GM23338 (cell line): ENCODE measurements at regions not wholly inside any gene's neighbourhood (a gene's known extent, or its start where the extent isn't known, plus 50 kb on each side); places are given as distances from the start of the nearest gene placed in this dataset.

Experiments used
- ATAC-seq: fragments of 200-7000 bp; cut with Tn5 transposase; 3 replicates; pipeline ENCODE4 v1.9.1; 2020
- DNase-seq: peaks from one replicate; pipeline ENCODE4 v3.0.0-alpha.2; 2015; ENCODE audit warnings: low spot score
- H2AFZ ChIP-seq: fragments of 200-600 bp; sonication (generic); 2 replicates; pipeline ENCODE4 v1.8.0; 2016; ENCODE audit warnings: antibody characterized with exemption, mild to moderate bottlenecking, moderate library complexity
- H3F3A ChIP-seq: fragments of 200-600 bp; sonication (generic); replicated peaks from 2 replicates; pipeline ENCODE4 v1.8.0; 2017; ENCODE audit warnings: antibody characterized with exemption, mixed run types, low read depth
- H3K27ac ChIP-seq: fragments of 200-600 bp; sonication (generic); 2 replicates; pipeline ENCODE4 v1.6.1; 2016; ENCODE audit warnings: low read depth
- H3K27me3 ChIP-seq: fragments of 200-600 bp; sonication (generic); 2 replicates; pipeline ENCODE4 v1.8.0; 2016; ENCODE audit warnings: mild to moderate bottlenecking, mixed run types, moderate library complexity; ENCODE audit not compliant: insufficient read depth
- H3K36me3 ChIP-seq: fragments of 200-600 bp; sonication (generic); 2 replicates; pipeline ENCODE4 v1.8.0; 2016; ENCODE audit warnings: mild to moderate bottlenecking; ENCODE audit not compliant: insufficient read depth
- H3K4me1 ChIP-seq: fragments of 200-600 bp; sonication (generic); 2 replicates; pipeline ENCODE4 v1.8.0; 2016; ENCODE audit warnings: mild to moderate bottlenecking, moderate library complexity; ENCODE audit not compliant: insufficient read depth
- H3K4me2 ChIP-seq: fragments of 200-600 bp; sonication (generic); 2 replicates; pipeline ENCODE4 v1.7.1; 2017; ENCODE audit warnings: mixed run types
- H3K4me3 ChIP-seq: fragments of 200-600 bp; sonication (generic); 2 replicates; pipeline ENCODE4 v1.6.1; 2016; ENCODE audit warnings: mixed run types
- H3K79me2 ChIP-seq: fragments of 200-600 bp; sonication (generic); replicated peaks from 2 replicates; pipeline ENCODE4 v1.8.0; 2017; ENCODE audit warnings: mild to moderate bottlenecking; ENCODE audit not compliant: insufficient read depth
- H3K9me2 ChIP-seq: fragments of 200-600 bp; sonication (generic); 2 replicates; pipeline ENCODE4 v1.8.0; 2017; ENCODE audit not compliant: insufficient read depth
- H4K20me1 ChIP-seq: fragments of 200-600 bp; sonication (generic); replicated peaks from 2 replicates; pipeline ENCODE4 v1.8.0; 2017; ENCODE audit warnings: mild to moderate bottlenecking; ENCODE audit not compliant: insufficient read depth
- H3K27ac Mint-ChIP-seq: 2 replicates; pipeline ENCODE4 v1.8.0; 2020; ENCODE audit warnings: inconsistent platforms, mild to moderate bottlenecking, moderate library complexity, mixed read lengths
- H3K27me3 Mint-ChIP-seq: 3 replicates; pipeline ENCODE4 v1.8.0; 2022; ENCODE audit warnings: low read depth, mild to moderate bottlenecking, moderate library complexity, mixed read lengths, inconsistent platforms; ENCODE audit not compliant: insufficient read depth, poor library complexity
- H3K36me3 Mint-ChIP-seq: 3 replicates; pipeline ENCODE4 v1.8.0; 2021; ENCODE audit warnings: low read depth, mild to moderate bottlenecking, inconsistent platforms, moderate library complexity, mixed read lengths
- H3K4me1 Mint-ChIP-seq: 3 replicates; pipeline ENCODE4 v1.8.0; 2020; ENCODE audit warnings: mild to moderate bottlenecking, inconsistent platforms, mixed read lengths
- H3K4me3 Mint-ChIP-seq: 3 replicates; pipeline ENCODE4 v1.8.0; 2021; ENCODE audit warnings: moderate library complexity, mild to moderate bottlenecking, inconsistent platforms, mixed read lengths
- H3K9me3 Mint-ChIP-seq: 3 replicates; pipeline ENCODE4 v1.8.0; 2020; ENCODE audit warnings: moderate library complexity, mild to moderate bottlenecking, inconsistent platforms, mixed read lengths
- CREB1 ChIP-seq: fragments of 250-450 bp; sonication (Bioruptor Pico); IDR thresholded peaks from 2 replicates; pipeline ENCODE4 v1.5.0; 2020; ENCODE audit warnings: low read depth, mild to moderate bottlenecking, moderate library complexity
- EZH2 ChIP-seq: fragments of 200-600 bp; sonication (generic); IDR thresholded peaks from one replicate; pipeline ENCODE4 v1.8.0; 2017; ENCODE audit warnings: antibody characterized with exemption, mild to moderate bottlenecking, low read depth; ENCODE audit not compliant: unreplicated experiment
- EZH2phosphoT487 ChIP-seq: fragments of 200-600 bp; sonication (generic); IDR thresholded peaks from one replicate; pipeline ENCODE4 v1.8.1; 2018; ENCODE audit warnings: antibody characterized with exemption; ENCODE audit not compliant: unreplicated experiment
- JUNB ChIP-seq: IDR thresholded peaks from one replicate; pipeline ENCODE4 v1.6.1; 2016; ENCODE audit warnings: antibody characterized with exemption; ENCODE audit not compliant: unreplicated experiment
- NANOG ChIP-seq: IDR thresholded peaks from 2 replicates; pipeline ENCODE4 v1.6.1; 2016; ENCODE audit warnings: antibody characterized with exemption, borderline replicate concordance
- POLR2AphosphoS5 ChIP-seq: IDR thresholded peaks from 2 replicates; pipeline ENCODE4 v1.6.1; 2016; ENCODE audit warnings: antibody characterized with exemption, low read depth
- ZNF114 ChIP-seq: fragments of 250-450 bp; sonication (Bioruptor Pico); IDR thresholded peaks from 2 replicates; pipeline ENCODE4 v1.5.0; 2020; ENCODE audit warnings: mild to moderate bottlenecking, moderate library complexity
- TF ChIP-seq, protein P1 (sequence below): IDR thresholded peaks from 2 replicates; pipeline ENCODE4 v1.6.1; 2016; ENCODE audit warnings: antibody characterized with exemption
- TF ChIP-seq, protein P2 (sequence below), 2 experiments: fragments of 200-600 bp in 1 of 2; sonication (generic) in 1 of 2; conservative IDR thresholded peaks; 2 replicates each; pipeline versions ENCODE4 v1.5.1 to v1.6.1; 2016 to 2017; ENCODE audit warnings: antibody characterized with exemption in 2 of 2, low read depth in 2 of 2, mild to moderate bottlenecking in 2 of 2, moderate library complexity in 1 of 2

DNA sequence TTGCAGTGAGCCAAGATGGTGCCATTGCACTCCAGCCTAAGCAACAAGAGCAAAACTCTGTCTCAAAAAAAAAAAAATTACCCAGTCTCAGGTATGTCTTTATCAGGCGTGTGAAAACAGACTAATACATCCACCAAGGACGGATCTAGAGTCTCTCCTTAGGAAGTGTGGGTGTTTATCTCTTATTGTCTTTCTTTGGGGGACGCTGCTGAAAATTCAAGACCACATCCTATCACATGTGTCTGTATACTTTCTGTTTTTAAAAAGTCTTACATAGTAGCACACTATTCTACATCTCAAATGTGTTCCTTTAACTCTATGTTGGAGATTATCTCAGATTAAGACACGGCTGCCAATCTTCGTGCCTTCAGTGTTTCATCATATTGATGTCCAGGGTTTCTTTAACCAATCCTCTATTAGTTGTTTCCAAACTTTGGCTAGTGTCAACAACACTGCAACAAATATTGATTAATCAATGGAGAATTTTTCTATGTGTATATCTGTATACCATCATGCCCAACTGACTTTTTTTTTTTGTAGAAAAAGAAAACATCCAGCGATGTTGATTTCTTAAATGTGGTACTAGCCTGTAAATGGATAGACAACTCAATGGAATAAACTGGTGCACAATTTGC, 92.3 kb upstream of the KDM7A start:
- H3K36me3 ChIP-seq: no peaks in the 10 kb centered on the region
- no peaks in the 10 kb centered on the region for H3K4me1 Mint-ChIP-seq

DNA sequence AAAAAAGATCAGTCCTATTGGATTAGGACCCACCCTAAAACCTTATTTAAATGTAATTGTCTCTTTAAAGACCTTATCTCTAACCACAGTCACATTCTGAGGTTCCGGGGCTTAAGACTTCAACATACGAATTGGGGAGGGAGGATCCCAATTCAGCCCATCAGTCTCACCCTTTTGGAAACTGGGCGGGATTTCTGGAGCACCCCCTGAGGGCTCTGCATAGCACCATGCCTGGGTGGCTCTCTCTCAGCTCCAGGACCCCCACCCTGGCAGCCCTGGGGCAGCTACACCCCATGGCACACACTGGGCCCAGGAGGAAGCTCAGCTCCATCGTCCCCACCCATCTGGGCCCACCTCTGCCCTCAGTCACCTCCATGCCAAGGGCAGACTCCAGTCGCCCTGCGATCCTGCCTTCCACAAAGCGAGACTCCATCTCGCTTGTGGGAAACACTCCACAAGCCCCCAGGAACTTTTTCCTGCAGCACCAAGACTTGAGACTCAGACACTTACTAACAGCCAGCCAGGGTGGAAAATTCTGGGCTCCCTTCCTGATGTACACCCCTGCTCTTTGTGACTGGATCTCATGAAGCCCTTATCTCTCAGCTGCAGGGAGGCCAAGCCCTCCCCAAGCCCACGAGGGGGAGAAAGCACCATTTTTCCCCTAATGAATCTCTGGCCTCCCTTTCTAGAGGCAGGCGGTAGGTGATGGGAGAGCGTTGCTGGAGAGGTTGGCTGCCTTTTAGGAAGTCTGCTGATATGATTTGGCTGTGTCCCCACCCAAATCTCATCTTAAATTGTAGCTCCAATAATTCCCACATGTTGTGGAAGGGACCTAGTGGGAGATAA, 90.8 kb upstream of the KDM7A start:
- Histone ChIP-seq H3K27me3 (no peaks in the 10 kb centered on the region), H3K79me2 (no peaks in the 10 kb centered on the region), H3K9me2 (no peaks in the 10 kb centered on the region), H4K20me1 (no peaks in the 10 kb centered on the region), H3K4me2 (no peak overlapping the region), H3F3A (no peaks in the 10 kb centered on the region), H2AFZ (peak overlapping the region; percentile 59; the same call in 1 of the 2 replicates), H3K27ac (no peak overlapping the region), H3K36me3 (no peaks in the 10 kb centered on the region), H3K4me3 (no peak overlapping the region), H3K4me1 (no peaks in the 10 kb centered on the region)
- Mint-ChIP-seq H3K4me3 (no peak overlapping the region), H3K27ac (no peak overlapping the region), H3K27me3 (peaks cover 5% of the 10 kb centered on the region), H3K9me3 (peaks cover 7% of the 10 kb centered on the region; the same call in 1 of the 3 replicates), H3K36me3 (no peaks in the 10 kb centered on the region), H3K4me1 (no peaks in the 10 kb centered on the region)
- no peak for DNase-seq
- ATAC-seq: no peak; the same call in 2 of the 3 replicates
- TF ChIP-seq, protein P1, sequence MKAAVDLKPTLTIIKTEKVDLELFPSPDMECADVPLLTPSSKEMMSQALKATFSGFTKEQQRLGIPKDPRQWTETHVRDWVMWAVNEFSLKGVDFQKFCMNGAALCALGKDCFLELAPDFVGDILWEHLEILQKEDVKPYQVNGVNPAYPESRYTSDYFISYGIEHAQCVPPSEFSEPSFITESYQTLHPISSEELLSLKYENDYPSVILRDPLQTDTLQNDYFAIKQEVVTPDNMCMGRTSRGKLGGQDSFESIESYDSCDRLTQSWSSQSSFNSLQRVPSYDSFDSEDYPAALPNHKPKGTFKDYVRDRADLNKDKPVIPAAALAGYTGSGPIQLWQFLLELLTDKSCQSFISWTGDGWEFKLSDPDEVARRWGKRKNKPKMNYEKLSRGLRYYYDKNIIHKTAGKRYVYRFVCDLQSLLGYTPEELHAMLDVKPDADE: no peak
- TF ChIP-seq ZNF114 (CRISPR knock-in tag): no peak
- TF ChIP-seq EZH2: no peak
- TF ChIP-seq, protein P2, sequence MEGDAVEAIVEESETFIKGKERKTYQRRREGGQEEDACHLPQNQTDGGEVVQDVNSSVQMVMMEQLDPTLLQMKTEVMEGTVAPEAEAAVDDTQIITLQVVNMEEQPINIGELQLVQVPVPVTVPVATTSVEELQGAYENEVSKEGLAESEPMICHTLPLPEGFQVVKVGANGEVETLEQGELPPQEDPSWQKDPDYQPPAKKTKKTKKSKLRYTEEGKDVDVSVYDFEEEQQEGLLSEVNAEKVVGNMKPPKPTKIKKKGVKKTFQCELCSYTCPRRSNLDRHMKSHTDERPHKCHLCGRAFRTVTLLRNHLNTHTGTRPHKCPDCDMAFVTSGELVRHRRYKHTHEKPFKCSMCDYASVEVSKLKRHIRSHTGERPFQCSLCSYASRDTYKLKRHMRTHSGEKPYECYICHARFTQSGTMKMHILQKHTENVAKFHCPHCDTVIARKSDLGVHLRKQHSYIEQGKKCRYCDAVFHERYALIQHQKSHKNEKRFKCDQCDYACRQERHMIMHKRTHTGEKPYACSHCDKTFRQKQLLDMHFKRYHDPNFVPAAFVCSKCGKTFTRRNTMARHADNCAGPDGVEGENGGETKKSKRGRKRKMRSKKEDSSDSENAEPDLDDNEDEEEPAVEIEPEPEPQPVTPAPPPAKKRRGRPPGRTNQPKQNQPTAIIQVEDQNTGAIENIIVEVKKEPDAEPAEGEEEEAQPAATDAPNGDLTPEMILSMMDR (conservative IDR thresholded peaks at IDR 0.05; ENCODE audit: low read depth in 2 of 2): no peak
- no peak for TF ChIP-seq CREB1

More for the DNA sequence above, 92.3 kb upstream of the KDM7A start:
- no peak overlapping the region for H3K27ac Mint-ChIP-seq
- peaks cover 5% of the 10 kb centered on the region for H3K27me3 Mint-ChIP-seq
- H3K4me3 Mint-ChIP-seq: no peak overlapping the region
- Histone ChIP-seq H3K4me1 (no peaks in the 10 kb centered on the region), H3F3A (no peaks in the 10 kb centered on the region), H2AFZ (no peak overlapping the region), H3K27ac (no peak overlapping the region), H3K4me3 (no peak overlapping the region), H3K4me2 (no peak overlapping the region), H3K27me3 (no peaks in the 10 kb centered on the region), H3K9me2 (no peaks in the 10 kb centered on the region), H3K79me2 (no peaks in the 10 kb centered on the region), H4K20me1 (no peaks in the 10 kb centered on the region)
- H3K9me3 Mint-ChIP-seq: peaks cover 7% of the 10 kb centered on the region; the same call in 1 of the 3 replicates
- TF ChIP-seq NANOG (no peak), EZH2phosphoT487 (no peak), POLR2AphosphoS5 (no peak), ZNF114 (CRISPR knock-in tag) (no peak), JUNB (no peak)
- TF ChIP-seq, protein P2 (conservative IDR thresholded peaks at IDR 0.05; ENCODE audit: low read depth in 2 of 2): no peak
- TF ChIP-seq, protein P1: no peak
- H3K36me3 Mint-ChIP-seq: no peaks in the 10 kb centered on the region
- DNase-seq (no peak), ATAC-seq (no peak)
